ENCODE measurements at regions not wholly inside any gene's neighbourhood (a gene's known extent, or its start where the extent isn't known, plus 50 kb on each side); places are given as distances from the start of the nearest gene placed in this dataset.
"Not testable (repeated sequence)": the region's sequence is repeated elsewhere in the genome, so short reads cannot be mapped to it uniquely, and the experiment has no call there.

GRCh38 chrX:115983148-115983547, 187.4 kb upstream of the AGTR2 start:
- not testable (repeated sequence) for TF ChIP-seq CTCF (conservative IDR thresholded peaks at IDR 0.05; ENCODE audit: low read depth, low read length); EZH2 (IDR thresholded peaks at IDR 0.05; ENCODE audit: borderline replicate concordance, low read depth, low read length, poor library complexity, severe bottlenecking)

Measured in A673 (cell line).